ENCODE measurements at regions not wholly inside any gene's neighbourhood (a gene's known extent, or its start where the extent isn't known, plus 50 kb on each side); places are given as distances from the start of the nearest gene placed in this dataset.

GRCh38 chr1:196088541-196088940 is 519.7 kb downstream of the KCNT2 start:
- Histone ChIP-seq H3K36me3 (ENCODE audit: insufficient read depth, low read length) (no peaks in the 10 kb centered on the region), H3K4me2 (ENCODE audit: low read length) (no peak overlapping the region), H3K27ac (ENCODE audit: low read depth, low read length, poor library complexity, severe bottlenecking) (no peak overlapping the region), H3K4me1 (ENCODE audit: insufficient read depth, low read length, poor library complexity, severe bottlenecking) (no peaks in the 10 kb centered on the region), H4K20me1 (ENCODE audit: insufficient read depth, low read length) (no peaks in the 10 kb centered on the region), H3K79me2 (ENCODE audit: insufficient read depth, low read depth, low read length) (no peaks in the 10 kb centered on the region), H3K4me3 (ENCODE audit: low read depth, low read length, poor library complexity, severe bottlenecking) (no peak overlapping the region), H2AFZ (ENCODE audit: low read length) (no peak overlapping the region), H3K9me2 (ENCODE audit: insufficient read depth, low read length) (no peaks in the 10 kb centered on the region), H3K9me3 (ENCODE audit: low read length) (no peaks in the 10 kb centered on the region)
- no peak for TF ChIP-seq EZH2phosphoT487 (IDR thresholded peaks at IDR 0.05; ENCODE audit: borderline replicate concordance, low read depth, low read length)
- TF ChIP-seq CTCF (conservative IDR thresholded peaks at IDR 0.05; ENCODE audit: low read length) = no peak
- intact Hi-C loops (cut with micrococcal nuclease; ENCODE audit: unreplicated experiment) = no loop called here
- no TSS peak for BruUV-seq (replicated peaks)
- CTCF ChIA-PET (ENCODE audit: unreplicated experiment) = interaction anchor here (1.6 kb wide), 1 partner anchor 10 kb away, joined by 3 read pairs; no protein-coding TSS in a partner anchor
- DNase-seq (ENCODE audit: low spot score) = no peak
- POLR2A ChIA-PET = no interaction called here

DNA sequence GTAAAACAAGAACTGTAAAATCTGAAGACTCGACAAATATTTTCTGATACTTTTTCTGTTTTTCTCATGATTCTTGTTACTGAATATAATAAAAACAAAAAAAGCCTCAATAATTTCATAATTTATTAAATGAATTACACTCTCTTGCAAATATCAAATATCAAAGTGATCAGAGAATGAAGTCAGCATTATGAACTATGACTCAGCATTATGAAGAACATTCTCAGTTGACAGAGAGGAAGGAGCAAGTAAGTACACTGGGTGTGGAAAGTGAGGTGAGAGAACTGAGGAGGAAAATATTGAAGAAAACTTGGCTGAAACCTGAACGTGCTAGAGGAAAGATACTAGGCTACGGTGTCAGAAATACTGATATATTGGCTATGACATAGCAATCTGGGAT is 529.5 kb downstream of the KCNT2 start:
- no peaks in the 10 kb centered on the region for H3K9me2 ChIP-seq (ENCODE audit: insufficient read depth, low read length)
- ChIA-PET POLR2A (interaction anchor here (0.6 kb wide), 1 partner anchor 98 kb away, joined by 5 read pairs; no protein-coding TSS in a partner anchor), CTCF (ENCODE audit: unreplicated experiment) (no interaction called here)
- BruUV-seq (replicated peaks) = no TSS peak
- H3K4me1 ChIP-seq (ENCODE audit: insufficient read depth, low read length, poor library complexity, severe bottlenecking) = no peaks in the 10 kb centered on the region
- no peaks in the 10 kb centered on the region for H4K20me1 ChIP-seq (ENCODE audit: insufficient read depth, low read length)
- no peak overlapping the region for H3K4me3 ChIP-seq (ENCODE audit: low read depth, low read length, poor library complexity, severe bottlenecking)
- no peak overlapping the region for H2AFZ ChIP-seq (ENCODE audit: low read length)
- no peak for DNase-seq (ENCODE audit: low spot score)
- H3K36me3 ChIP-seq (ENCODE audit: insufficient read depth, low read length) = no peaks in the 10 kb centered on the region
- intact Hi-C loops (cut with micrococcal nuclease; ENCODE audit: unreplicated experiment) = no loop called here
- H3K79me2 ChIP-seq (ENCODE audit: insufficient read depth, low read depth, low read length) = no peaks in the 10 kb centered on the region
- no peaks in the 10 kb centered on the region for H3K9me3 ChIP-seq (ENCODE audit: low read length)
- no peak overlapping the region for H3K4me2 ChIP-seq (ENCODE audit: low read length)
- H3K27ac ChIP-seq (ENCODE audit: low read depth, low read length, poor library complexity, severe bottlenecking) = no peak overlapping the region
- no peak for TF ChIP-seq CTCF (conservative IDR thresholded peaks at IDR 0.05; ENCODE audit: low read length)
- TF ChIP-seq EZH2phosphoT487 (IDR thresholded peaks at IDR 0.05; ENCODE audit: borderline replicate concordance, low read depth, low read length) = no peak

DNA sequence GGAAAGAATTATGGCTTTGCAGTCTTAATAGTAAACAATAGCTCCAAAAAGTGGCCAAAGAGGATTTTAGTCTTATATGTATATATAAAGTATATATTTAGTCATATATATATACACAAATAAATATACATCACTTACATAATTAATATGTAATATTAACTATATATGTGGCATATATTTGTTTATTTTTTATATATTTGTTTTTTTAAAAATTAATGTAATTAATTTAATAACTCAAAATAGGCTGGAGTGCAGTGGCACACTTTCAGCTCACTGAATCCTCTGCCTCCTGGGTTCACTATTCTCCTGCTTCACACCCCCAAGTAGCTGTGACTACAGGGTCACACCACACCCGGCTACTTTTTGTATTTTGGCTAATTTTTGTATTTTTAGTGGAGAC is 532.6 kb downstream of the KCNT2 start:
- intact Hi-C loops (cut with micrococcal nuclease; ENCODE audit: unreplicated experiment) = no loop called here
- H3K4me1 ChIP-seq (ENCODE audit: insufficient read depth, low read length, poor library complexity, severe bottlenecking) = no peaks in the 10 kb centered on the region
- H3K79me2 ChIP-seq (ENCODE audit: insufficient read depth, low read depth, low read length) = no peaks in the 10 kb centered on the region
- no peak for DNase-seq (ENCODE audit: low spot score)
- no peak overlapping the region for H3K4me3 ChIP-seq (ENCODE audit: low read depth, low read length, poor library complexity, severe bottlenecking)
- no peaks in the 10 kb centered on the region for H3K9me2 ChIP-seq (ENCODE audit: insufficient read depth, low read length)
- no peaks in the 10 kb centered on the region for H3K9me3 ChIP-seq (ENCODE audit: low read length)
- ChIA-PET POLR2A (interaction anchor here (1.0 kb wide), 1 partner anchor 105 kb away, joined by 3 read pairs; no protein-coding TSS in a partner anchor), CTCF (ENCODE audit: unreplicated experiment) (no interaction called here)
- H2AFZ ChIP-seq (ENCODE audit: low read length) = no peak overlapping the region
- no peaks in the 10 kb centered on the region for H3K36me3 ChIP-seq (ENCODE audit: insufficient read depth, low read length)
- no peak overlapping the region for H3K4me2 ChIP-seq (ENCODE audit: low read length)
- no TSS peak for BruUV-seq (replicated peaks)
- H3K27ac ChIP-seq (ENCODE audit: low read depth, low read length, poor library complexity, severe bottlenecking) = no peak overlapping the region
- no peaks in the 10 kb centered on the region for H4K20me1 ChIP-seq (ENCODE audit: insufficient read depth, low read length)
- TF ChIP-seq CTCF (conservative IDR thresholded peaks at IDR 0.05; ENCODE audit: low read length) (no peak), EZH2phosphoT487 (IDR thresholded peaks at IDR 0.05; ENCODE audit: borderline replicate concordance, low read depth, low read length) (no peak)
